ENCODE measurements at regions not wholly inside any gene's neighbourhood (a gene's known extent, or its start where the extent isn't known, plus 50 kb on each side); places are given as distances from the start of the nearest gene placed in this dataset.

- 61 to 80% (median 71%) methylated on average over 3 of the region's 3 CpGs for WGBS, 4 donors
- Histone ChIP-seq H3K4me3 (no peak overlapping the region), H3K36me3 (no peaks in the 10 kb centered on the region), H3K9me3 (no peaks in the 10 kb centered on the region), H3K27me3 (no peaks in the 10 kb centered on the region), H3K4me1 (peaks cover 0 to 10% (median 0%) of the 10 kb centered on the region in 12 donors), H3K27ac (peak overlapping the region in 1 of 12 donors; percentile 20)
- intact Hi-C loops (cut with DNase I) = no loop called here
- peak in 1 of 4 donors; percentile 26 for ATAC-seq
- no peak for DNase-seq
- no peak for TF ChIP-seq CTCF (IDR thresholded peaks at IDR 0.05)
- TF ChIP-seq POLR2A (IDR thresholded peaks at IDR 0.05) = no peak
Observed at GRCh38 chr12:75571204-75571603, 59.8 kb upstream of the KRR1 start.

GRCh38 chr12:75568801-75569200 lies 57.4 kb upstream of the KRR1 start:
- ATAC-seq (no peak), DNase-seq (no peak)
- no peak overlapping the region for H3K4me3 ChIP-seq
- 59 to 67% (median 64%) methylated on average over 3 of the region's 3 CpGs for WGBS, 4 donors
- no peaks in the 10 kb centered on the region for H3K27me3 ChIP-seq
- H3K27ac ChIP-seq = no peak overlapping the region
- intact Hi-C loops (cut with DNase I) = loop anchor here in 1 of 10 donors (10.0 kb wide), 1 partner anchor 156 kb away; no protein-coding TSS in a partner anchor
- H3K4me1 ChIP-seq = peaks cover 0 to 18% (median 0%) of the 10 kb centered on the region in 12 donors
- peaks cover 0 to 7% (median 0%) of the 10 kb centered on the region in 12 donors for H3K9me3 ChIP-seq
- no peaks in the 10 kb centered on the region for H3K36me3 ChIP-seq
- TF ChIP-seq POLR2A (IDR thresholded peaks at IDR 0.05) = no peak
- TF ChIP-seq CTCF (IDR thresholded peaks at IDR 0.05) = no peak

GRCh38 chr12:75568393-75568792 lies 57.0 kb upstream of the KRR1 start:
- Histone ChIP-seq H3K36me3 (no peaks in the 10 kb centered on the region), H3K27me3 (no peaks in the 10 kb centered on the region), H3K9me3 (peaks cover 0 to 7% (median 0%) of the 10 kb centered on the region in 12 donors), H3K4me1 (peaks cover 0 to 18% (median 0%) of the 10 kb centered on the region in 12 donors), H3K4me3 (no peak overlapping the region), H3K27ac (no peak overlapping the region)
- intact Hi-C loops (cut with DNase I) = loop anchor here in 1 of 10 donors (10.0 kb wide), 1 partner anchor 156 kb away; no protein-coding TSS in a partner anchor
- no peak for ATAC-seq
- 63 to 68% (median 65%) methylated on average over 4 of the region's 4 CpGs for whole genome bisulfite sequencing, 4 donors
- no peak for DNase-seq
- no peak for TF ChIP-seq CTCF (IDR thresholded peaks at IDR 0.05)
- no peak for TF ChIP-seq POLR2A (IDR thresholded peaks at IDR 0.05)

DNA sequence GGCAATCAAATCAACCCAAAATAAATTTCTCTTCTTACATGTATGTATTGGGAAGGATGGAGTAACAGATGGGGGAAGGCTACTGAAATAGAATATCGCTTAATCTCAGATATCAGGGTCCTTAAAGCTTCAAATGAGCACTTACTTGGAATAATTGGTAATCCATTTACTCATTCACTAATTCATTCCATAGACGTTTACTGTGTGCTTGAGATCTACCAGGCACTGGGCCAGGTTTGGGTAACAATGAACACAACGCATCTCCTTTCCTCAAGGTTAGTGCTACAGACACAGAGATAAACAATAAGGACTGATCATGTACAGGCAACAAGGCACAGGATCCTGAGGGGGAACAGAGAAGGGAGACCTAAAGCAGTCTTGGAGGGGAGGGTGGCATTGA lies 54.4 kb upstream of the KRR1 start:
- Histone ChIP-seq H3K36me3 (no peaks in the 10 kb centered on the region), H3K4me3 (no peak overlapping the region), H3K9me3 (peaks cover 0 to 7% (median 0%) of the 10 kb centered on the region in 12 donors), H3K4me1 (peaks cover 0 to 18% (median 0%) of the 10 kb centered on the region in 12 donors), H3K27ac (no peak overlapping the region), H3K27me3 (no peaks in the 10 kb centered on the region)
- no peak for ATAC-seq
- intact Hi-C loops (cut with DNase I) = loop anchor here in 1 of 10 donors (10.0 kb wide), 1 partner anchor 159 kb away; no protein-coding TSS in a partner anchor
- TF ChIP-seq CTCF (IDR thresholded peaks at IDR 0.05) = no peak
- no peak for TF ChIP-seq POLR2A (IDR thresholded peaks at IDR 0.05)
- WGBS, 4 donors = 84 to 90% (median 87%) methylated on average over 3 of the region's 3 CpGs
- DNase-seq = no peak

Data from heart left ventricle (tissue), 16 donors.